ENCODE measurements at regions not wholly inside any gene's neighbourhood (a gene's known extent, or its start where the extent isn't known, plus 50 kb on each side); places are given as distances from the start of the nearest gene placed in this dataset.
"Not testable (repeated sequence)": the region's sequence is repeated elsewhere in the genome, so short reads cannot be mapped to it uniquely, and the experiment has no call there.

DNA sequence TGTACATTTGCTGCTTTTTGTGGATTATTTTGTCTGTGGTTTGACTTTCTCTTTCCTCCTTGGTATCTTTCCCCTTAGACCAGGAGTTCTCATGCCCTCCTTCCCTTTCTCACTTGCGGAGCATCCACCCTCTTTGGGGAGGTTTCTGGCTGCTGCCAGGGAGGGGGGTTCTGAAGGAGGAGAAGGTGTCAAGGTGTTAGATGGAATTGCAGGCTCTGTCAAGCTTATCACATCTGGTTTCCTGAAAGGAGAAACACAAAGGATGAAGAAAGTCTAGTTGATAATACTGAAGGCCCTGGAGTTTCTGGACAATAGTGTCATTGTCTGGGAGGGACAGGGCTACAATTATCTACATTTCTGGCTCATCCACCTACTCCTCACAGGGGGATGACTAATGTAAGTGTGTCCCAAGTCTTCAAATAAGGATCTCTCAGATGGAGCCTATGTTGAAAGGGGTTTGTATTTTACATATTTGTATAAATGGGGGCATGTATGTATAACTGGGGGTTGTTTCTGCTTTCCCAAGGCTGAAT is 217.3 kb upstream of the CCDC196 start:
- DNase-seq (ENCODE audit: low read depth in 2 of 2), result no peak

- DNase-seq (ENCODE audit: low read depth in 2 of 2), result no peak
Measured at GRCh38 chr14:66272221-66272620, 213.9 kb upstream of the CCDC196 start.

DNA sequence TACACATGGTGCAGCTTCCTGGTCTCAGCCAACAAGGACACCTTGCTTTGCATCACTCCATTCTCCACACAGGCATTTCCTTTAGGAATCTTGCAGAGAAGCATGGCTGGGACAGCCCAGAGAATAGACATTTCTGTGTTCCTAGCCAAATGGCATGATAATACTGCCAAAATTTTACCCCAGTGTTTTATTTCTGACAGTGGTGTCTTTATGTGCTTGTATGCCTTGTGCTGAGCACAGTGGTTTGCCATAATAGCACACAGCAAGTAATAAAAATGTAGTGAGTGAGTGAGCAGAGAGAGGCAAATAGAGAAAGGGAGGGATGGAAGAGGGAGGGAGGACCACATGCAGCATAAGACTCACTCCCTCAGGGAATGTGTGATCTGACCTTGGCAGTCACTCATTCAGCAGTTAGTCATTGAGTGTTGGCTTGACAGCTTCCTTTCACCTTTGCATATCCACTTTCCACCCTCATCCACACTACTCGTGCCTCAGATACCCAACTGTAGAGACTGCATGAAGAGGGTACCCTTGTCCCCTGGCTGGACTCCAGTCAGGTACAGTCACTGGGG is 212.8 kb upstream of the CCDC196 start:
- DNase-seq (ENCODE audit: low read depth in 2 of 2), result no peak

- DNase-seq (ENCODE audit: low read depth in 2 of 2), result not testable (repeated sequence)
Measured at GRCh38 chr14:66278418-66278817, 207.8 kb upstream of the CCDC196 start.

- DNase-seq (ENCODE audit: low read depth in 2 of 2), result no peak
Measured at GRCh38 chr14:66281036-66281776, 205.0 kb upstream of the CCDC196 start.

GRCh38 chr14:66284346-66284745 is 201.8 kb upstream of the CCDC196 start:
- DNase-seq (ENCODE audit: low read depth in 2 of 2), result no peak

DNA sequence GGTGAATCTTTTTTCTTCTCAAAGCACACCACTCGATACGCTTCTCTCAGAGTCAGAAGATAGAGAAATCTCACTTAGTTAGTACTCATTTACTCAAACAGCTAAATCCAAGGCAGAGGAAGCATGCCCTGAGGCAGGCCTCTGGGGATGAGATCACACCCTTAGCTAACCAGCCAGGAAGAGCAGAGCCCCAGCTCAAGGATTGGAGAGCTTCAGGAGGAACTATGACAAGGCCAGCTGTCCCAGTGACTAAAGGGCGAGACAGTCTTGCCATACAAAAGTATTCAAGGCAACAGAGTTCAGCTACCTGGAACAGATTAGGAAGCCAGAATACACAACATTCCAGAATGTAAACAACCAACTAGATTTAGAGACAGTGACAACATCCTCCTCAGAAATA is 197.7 kb upstream of the CCDC196 start:
- no peak for DNase-seq (ENCODE audit: low read depth in 2 of 2)

DNA sequence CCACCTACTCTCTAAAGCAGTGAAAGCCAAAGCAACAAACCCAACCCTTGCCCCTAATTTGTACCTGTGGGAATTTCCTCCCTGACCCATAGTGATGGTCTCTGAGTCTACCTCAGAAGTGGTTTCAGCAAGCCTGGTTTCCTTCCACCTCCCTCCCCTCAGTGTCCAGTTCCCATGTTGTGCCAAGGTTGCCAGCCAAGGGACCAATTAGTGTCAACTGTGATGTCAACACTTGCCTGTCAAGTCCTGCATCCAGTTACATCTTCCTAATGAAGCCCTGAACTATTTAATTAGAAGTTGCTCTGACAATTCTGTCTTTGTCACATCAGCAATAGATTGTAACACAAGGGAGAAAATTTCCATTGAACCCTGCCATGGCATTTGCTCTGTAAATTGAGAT is 194.4 kb upstream of the CCDC196 start:
- no peak for DNase-seq (ENCODE audit: low read depth in 2 of 2)

- no peak for DNase-seq (ENCODE audit: low read depth in 2 of 2)
Measured at GRCh38 chr14:66293533-66294105, 192.6 kb upstream of the CCDC196 start.

DNA sequence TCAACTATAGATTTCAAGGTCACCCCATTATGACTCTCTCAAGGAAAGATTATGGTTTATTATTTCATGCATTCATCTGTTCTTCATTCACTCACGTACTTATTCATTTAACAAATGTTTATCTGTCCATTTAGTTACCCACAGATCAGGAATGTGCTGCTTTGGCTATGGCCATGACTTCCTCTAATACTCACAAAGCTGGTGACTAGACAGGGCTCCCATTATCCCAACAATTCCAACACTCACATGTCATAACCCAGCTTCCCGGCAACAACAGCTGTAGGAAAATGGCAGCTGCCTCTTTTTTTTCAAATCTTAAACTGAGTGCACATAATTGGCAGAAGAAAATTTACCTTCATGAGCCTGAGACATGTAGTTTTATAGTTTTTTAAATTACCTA is 190.8 kb upstream of the CCDC196 start:
- DNase-seq (ENCODE audit: low read depth in 2 of 2), result no peak

- DNase-seq (ENCODE audit: low read depth in 2 of 2), result no peak
Measured at GRCh38 chr14:66300886-66301285, 185.3 kb upstream of the CCDC196 start.

GRCh38 chr14:66306101-66306500 is 180.1 kb upstream of the CCDC196 start:
- no peak for DNase-seq (ENCODE audit: low read depth in 2 of 2)

DNA sequence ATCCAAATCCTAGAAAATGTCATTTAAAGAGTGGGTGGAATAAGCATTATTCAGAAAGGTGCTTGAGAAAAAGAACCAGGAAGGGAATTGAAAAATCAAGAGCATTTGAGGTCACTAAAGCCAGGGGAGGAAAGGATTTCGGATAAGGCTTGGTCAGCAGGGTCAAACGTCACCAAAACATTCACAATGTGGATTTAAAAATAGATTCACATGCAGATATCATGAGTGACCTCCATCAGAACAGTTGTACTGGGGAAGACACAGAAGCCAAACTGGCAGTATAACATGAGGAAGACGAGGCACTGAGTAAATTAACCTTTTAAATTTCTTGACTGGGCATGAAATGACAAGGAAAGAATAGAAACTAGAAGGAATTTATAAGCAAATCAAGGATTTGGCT is 175.1 kb upstream of the CCDC196 start:
- DNase-seq (ENCODE audit: low read depth in 2 of 2), result no peak

- no peak for DNase-seq (ENCODE audit: low read depth in 2 of 2)
Measured at GRCh38 chr14:66311990-66312389, 174.2 kb upstream of the CCDC196 start.

DNA sequence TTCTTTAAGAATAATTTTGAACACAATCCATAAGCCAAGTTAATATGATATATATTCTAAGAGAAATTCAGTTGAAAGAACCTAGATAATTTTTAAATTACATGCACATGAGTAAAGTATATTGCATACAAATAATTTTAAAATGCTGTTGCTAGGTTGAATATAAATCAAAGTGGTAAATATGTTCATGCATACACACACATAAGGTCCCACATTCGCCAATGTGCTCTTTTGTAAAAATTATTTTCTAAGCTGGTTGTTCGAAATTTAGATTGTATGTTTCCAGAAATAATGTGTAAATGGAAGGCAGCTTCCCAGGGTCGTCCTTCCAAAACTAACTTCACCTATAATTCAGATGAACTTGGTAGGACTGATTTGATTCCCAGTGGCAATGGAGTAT is 173.7 kb upstream of the CCDC196 start:
- no peak for DNase-seq (ENCODE audit: low read depth in 2 of 2)

DNA sequence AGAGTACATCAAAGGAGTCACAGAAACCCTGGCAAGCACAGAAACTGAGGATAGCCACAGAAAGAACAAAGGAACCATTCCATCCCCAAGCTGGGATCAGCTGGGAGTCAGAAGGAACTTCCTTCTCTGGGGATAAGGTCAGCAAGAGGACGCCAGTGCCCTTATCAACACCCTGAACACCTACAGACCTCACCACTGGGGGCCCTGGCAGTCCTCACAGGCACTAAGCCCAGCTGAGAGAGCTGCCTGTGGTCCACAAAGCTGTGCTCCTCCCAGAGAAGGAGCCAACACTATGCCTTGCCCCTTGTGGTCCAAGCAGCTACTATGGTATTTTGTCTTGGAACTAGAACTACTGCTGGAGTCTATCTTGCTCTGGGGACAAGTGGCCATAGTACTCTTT is 171.1 kb upstream of the CCDC196 start:
- DNase-seq (ENCODE audit: low read depth in 2 of 2), result no peak

- no peak for DNase-seq (ENCODE audit: low read depth in 2 of 2)
Measured at GRCh38 chr14:66315548-66315947, 170.6 kb upstream of the CCDC196 start.

DNA sequence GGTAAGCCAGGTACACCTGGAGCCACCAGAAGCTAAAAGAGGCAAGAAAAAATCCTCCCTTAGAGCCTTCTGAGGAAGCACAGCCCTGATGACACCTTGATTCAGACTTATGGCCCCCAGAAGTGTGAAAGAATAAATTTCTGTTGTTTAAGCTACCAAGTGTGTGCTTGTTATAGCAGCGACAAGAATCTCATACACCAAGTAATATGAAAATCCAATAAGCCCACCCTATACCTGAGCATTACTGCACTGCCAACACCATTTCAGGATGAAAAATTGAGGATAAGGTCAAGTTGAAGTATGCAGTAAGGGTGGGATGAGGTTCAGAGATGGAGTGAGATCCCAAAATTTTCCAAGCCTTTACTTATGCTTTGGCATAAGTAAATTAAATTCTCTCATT is 163.6 kb upstream of the CCDC196 start:
- DNase-seq (ENCODE audit: low read depth in 2 of 2), result no peak

- no peak for DNase-seq (ENCODE audit: low read depth in 2 of 2)
Measured at GRCh38 chr14:66330228-66330627, 155.9 kb upstream of the CCDC196 start.

- DNase-seq (ENCODE audit: low read depth in 2 of 2), result no peak
Measured at GRCh38 chr14:66330916-66331315, 155.3 kb upstream of the CCDC196 start.

DNA sequence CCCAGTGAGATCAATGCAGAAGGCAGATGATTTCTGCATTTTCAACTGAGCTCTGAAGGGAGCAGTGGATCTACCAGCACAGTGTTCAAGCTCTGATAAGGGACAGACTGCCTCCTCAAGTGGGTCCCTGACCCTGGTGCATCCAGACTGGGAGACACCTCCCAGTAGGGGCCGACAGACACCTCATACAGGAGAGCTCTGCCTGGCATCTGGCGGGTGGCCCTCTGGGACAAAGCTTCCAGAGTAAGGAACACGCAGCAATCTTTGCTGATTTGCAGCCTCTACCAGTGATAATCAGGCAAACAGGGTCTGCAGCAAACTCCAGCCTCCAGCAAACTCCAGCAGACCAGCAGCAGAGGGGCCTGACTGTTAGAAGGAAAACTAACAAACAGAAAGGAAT is 152.9 kb upstream of the CCDC196 start:
- DNase-seq (ENCODE audit: low read depth in 2 of 2), result not testable (repeated sequence)

GRCh38 chr14:66341239-66341638 is 144.9 kb upstream of the CCDC196 start:
- DNase-seq (ENCODE audit: low read depth in 2 of 2), result no peak

GRCh38 chr14:66345986-66346385 is 140.2 kb upstream of the CCDC196 start:
- no peak for DNase-seq (ENCODE audit: low read depth in 2 of 2)

Measured in stimulated activated CD8-positive, alpha-beta memory T cell treated with anti-CD3 and anti-CD28 coated beads, Interleukin-7, amount 100 ng/mL, for 4 hours (primary cell).